HL-60 (cell line): ENCODE measurements at regions not wholly inside any gene's neighbourhood (a gene's known extent, or its start where the extent isn't known, plus 50 kb on each side); places are given as distances from the start of the nearest gene placed in this dataset.

Experiments used
- DNase-seq, 2 experiments: peaks; one replicate each; pipeline ENCODE4 v3.0.0-alpha.2; 2010 to 2020; ENCODE audit warnings: low read depth in 1 of 2, low spot score in 1 of 2
- H3K27ac ChIP-seq: fragments of 250-450 bp; sonication (Bioruptor Pico); replicated peaks from 2 replicates; pipeline ENCODE4 v1.5.1; 2020; ENCODE audit warnings: mild to moderate bottlenecking, moderate library complexity
- H3K27me3 ChIP-seq: fragments of 250-450 bp; sonication (Bioruptor Pico); 2 replicates; pipeline ENCODE4 v1.5.1; 2021; ENCODE audit warnings: mild to moderate bottlenecking, moderate library complexity; ENCODE audit not compliant: insufficient read depth, poor library complexity, severe bottlenecking
- H3K4me3 ChIP-seq: replicated peaks from 2 replicates; pipeline ENCODE4 v1.5.1; 2011; ENCODE audit warnings: mild to moderate bottlenecking, control low read depth, low read length; ENCODE audit not compliant: insufficient read depth
- CTCF ChIP-seq: IDR thresholded peaks from one replicate; pipeline ENCODE4 v1.5.1; 2011; ENCODE audit warnings: low read length, control low read depth, inconsistent platforms; ENCODE audit not compliant: insufficient read depth
- GABPA ChIP-seq: IDR thresholded peaks from 2 replicates; pipeline ENCODE4 v1.6.1; 2012; ENCODE audit warnings: low read depth
- POLR2AphosphoS5 ChIP-seq: IDR thresholded peaks from 2 replicates; pipeline ENCODE4 v1.6.1; 2012; ENCODE audit warnings: low read depth
- REST ChIP-seq: IDR thresholded peaks from 2 replicates; pipeline ENCODE4 v1.6.1; 2012; ENCODE audit warnings: low read depth; ENCODE audit not compliant: insufficient replicate concordance
- SPI1 ChIP-seq: IDR thresholded peaks from 2 replicates; pipeline ENCODE4 v1.6.1; 2012; ENCODE audit warnings: low read depth, mild to moderate bottlenecking, borderline replicate concordance

- H3K27me3 ChIP-seq, result peaks cover 12% of the 10 kb centered on the region
- no peak overlapping the region for H3K27ac ChIP-seq
- DNase-seq, result no peak
- TF ChIP-seq REST, result no peak
- TF ChIP-seq SPI1, result no peak
- no peak for TF ChIP-seq POLR2AphosphoS5
- no peak for TF ChIP-seq GABPA
- no peak for TF ChIP-seq CTCF
- no peak overlapping the region for H3K4me3 ChIP-seq
These were observed 534.9 kb downstream of the QKI start for GRCh38 chr6:163949431-163949830.

GRCh38 chr6:163948250-163948649 lies 533.7 kb downstream of the QKI start:
- no peak for DNase-seq
- Histone ChIP-seq H3K27ac (no peak overlapping the region), H3K4me3 (no peak overlapping the region), H3K27me3 (peaks cover 10% of the 10 kb centered on the region)
- TF ChIP-seq SPI1 (no peak), REST (no peak), CTCF (no peak), GABPA (no peak)

GRCh38 chr6:163947276-163947675 lies 532.8 kb downstream of the QKI start:
- no peak overlapping the region for H3K4me3 ChIP-seq
- TF ChIP-seq CTCF (no peak), GABPA (no peak), POLR2AphosphoS5 (no peak), SPI1 (no peak), REST (no peak)
- DNase-seq, result no peak
- no peak overlapping the region for H3K27ac ChIP-seq
- peaks cover 4% of the 10 kb centered on the region for H3K27me3 ChIP-seq
